Keratinocyte (primary cell): ENCODE measurements at regions not wholly inside any gene's neighbourhood (a gene's known extent, or its start where the extent isn't known, plus 50 kb on each side); places are given as distances from the start of the nearest gene placed in this dataset.

Source experiments
- CTCF ChIP-seq, 3 experiments: IDR thresholded peaks in 1 of 3; conservative IDR thresholded peaks in 1 of 3; optimal IDR thresholded peaks in 1 of 3; 2 replicates in 2 of 3; 3 replicates in 1 of 3; pipeline versions ENCODE3 to v1.5.1; 2011; ENCODE audit warnings: low read length in 3 of 3, mild to moderate bottlenecking in 3 of 3, moderate library complexity in 2 of 3, control low read depth in 1 of 3, inconsistent platforms in 1 of 3; ENCODE audit not compliant: insufficient read depth in 2 of 3; ENCODE audit errors: extremely low read depth in 1 of 3
- EZH2 ChIP-seq: IDR thresholded peaks from one replicate; pipeline ENCODE4 v1.6.1; 2012; ENCODE audit warnings: inconsistent platforms, mild to moderate bottlenecking, low read length, moderate library complexity

DNA sequence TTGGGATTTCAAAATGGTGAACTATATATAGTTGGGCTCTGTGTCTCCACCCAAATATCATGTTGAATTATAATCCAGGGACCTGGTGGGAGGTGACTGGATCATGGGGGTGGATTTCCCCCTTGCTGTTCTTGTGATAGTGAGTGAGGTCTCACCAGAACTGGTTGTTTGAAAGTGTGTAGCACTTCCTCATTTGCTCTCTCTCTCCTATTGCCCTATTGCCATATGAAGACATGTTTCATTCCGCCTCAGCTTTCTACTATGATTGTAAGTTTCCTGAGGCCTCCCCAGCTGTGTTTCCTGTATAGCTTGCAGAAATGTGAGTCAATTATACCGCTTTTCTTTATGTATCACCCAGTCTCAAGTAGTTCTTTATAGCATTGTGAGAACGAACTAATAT, 545.6 kb downstream of the TRAM1L1 start:
- TF ChIP-seq CTCF (optimal IDR thresholded peaks at IDR 0.05 in 1 of 3, IDR thresholded peaks at IDR 0.05 in 1 of 3, conservative IDR thresholded peaks at IDR 0.05 in 1 of 3; ENCODE audit: extremely low read depth in 1 of 3, insufficient read depth in 2 of 3, low read length in 3 of 3) (no peak), EZH2 (no peak)
